RWPE1 (cell line): ENCODE measurements at regions not wholly inside any gene's neighbourhood (a gene's known extent, or its start where the extent isn't known, plus 50 kb on each side); places are given as distances from the start of the nearest gene placed in this dataset.

Experiments
- CTCF ChIA-PET: fragments of 350-600 bp; sonication (Branson Sonifier 250); formaldehyde crosslinking; extraction: SDS; loops from one replicate; lab custom pipeline; 2021; lab: Yijun Ruan, JAX
- POLR2A ChIA-PET: fragments of 400-600 bp; formaldehyde crosslinking; extraction: SDS; loops from one replicate; lab custom pipeline; 2020; ENCODE audit warnings: antibody characterized with exemption; ENCODE audit not compliant: low non-redundant PET; lab: Yijun Ruan, JAX
- DNase-seq: peaks from one replicate; pipeline ENCODE4 v3.0.0; 2012; ENCODE audit warnings: low spot score
- H3K27ac ChIP-seq: fragments of 450-650 bp; 2 replicates; pipeline ENCODE4 v1.5.1; 2017
- TF ChIP-seq, protein P1 (sequence below): fragments of 450-650 bp; conservative IDR thresholded peaks from 2 replicates; pipeline ENCODE4 v1.5.1; 2017; ENCODE audit warnings: low read depth, mild to moderate bottlenecking

GRCh38 chr4:24158031-24158430, 268.2 kb upstream of the PPARGC1A start:
- DNase-seq: no peak
- ChIA-PET CTCF (no interaction called here), POLR2A (no interaction called here)
- H3K27ac ChIP-seq: no peak overlapping the region
- TF ChIP-seq, protein P1, sequence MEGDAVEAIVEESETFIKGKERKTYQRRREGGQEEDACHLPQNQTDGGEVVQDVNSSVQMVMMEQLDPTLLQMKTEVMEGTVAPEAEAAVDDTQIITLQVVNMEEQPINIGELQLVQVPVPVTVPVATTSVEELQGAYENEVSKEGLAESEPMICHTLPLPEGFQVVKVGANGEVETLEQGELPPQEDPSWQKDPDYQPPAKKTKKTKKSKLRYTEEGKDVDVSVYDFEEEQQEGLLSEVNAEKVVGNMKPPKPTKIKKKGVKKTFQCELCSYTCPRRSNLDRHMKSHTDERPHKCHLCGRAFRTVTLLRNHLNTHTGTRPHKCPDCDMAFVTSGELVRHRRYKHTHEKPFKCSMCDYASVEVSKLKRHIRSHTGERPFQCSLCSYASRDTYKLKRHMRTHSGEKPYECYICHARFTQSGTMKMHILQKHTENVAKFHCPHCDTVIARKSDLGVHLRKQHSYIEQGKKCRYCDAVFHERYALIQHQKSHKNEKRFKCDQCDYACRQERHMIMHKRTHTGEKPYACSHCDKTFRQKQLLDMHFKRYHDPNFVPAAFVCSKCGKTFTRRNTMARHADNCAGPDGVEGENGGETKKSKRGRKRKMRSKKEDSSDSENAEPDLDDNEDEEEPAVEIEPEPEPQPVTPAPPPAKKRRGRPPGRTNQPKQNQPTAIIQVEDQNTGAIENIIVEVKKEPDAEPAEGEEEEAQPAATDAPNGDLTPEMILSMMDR: no peak

GRCh38 chr4:24150034-24150433, 260.2 kb upstream of the PPARGC1A start:
- H3K27ac ChIP-seq: no peak overlapping the region
- CTCF ChIA-PET: no interaction called here
- TF ChIP-seq, protein P1: no peak
- DNase-seq: no peak
- POLR2A ChIA-PET: no interaction called here

- TF ChIP-seq, protein P1: no peak
- CTCF ChIA-PET: no interaction called here
- no peak overlapping the region for H3K27ac ChIP-seq
- POLR2A ChIA-PET: interaction anchor here (0.6 kb wide), 1 partner anchor 10 kb away, joined by 5 read pairs; no protein-coding TSS in a partner anchor
- DNase-seq: no peak
Observed at GRCh38 chr4:24146127-24146526, 256.3 kb upstream of the PPARGC1A start.

DNA sequence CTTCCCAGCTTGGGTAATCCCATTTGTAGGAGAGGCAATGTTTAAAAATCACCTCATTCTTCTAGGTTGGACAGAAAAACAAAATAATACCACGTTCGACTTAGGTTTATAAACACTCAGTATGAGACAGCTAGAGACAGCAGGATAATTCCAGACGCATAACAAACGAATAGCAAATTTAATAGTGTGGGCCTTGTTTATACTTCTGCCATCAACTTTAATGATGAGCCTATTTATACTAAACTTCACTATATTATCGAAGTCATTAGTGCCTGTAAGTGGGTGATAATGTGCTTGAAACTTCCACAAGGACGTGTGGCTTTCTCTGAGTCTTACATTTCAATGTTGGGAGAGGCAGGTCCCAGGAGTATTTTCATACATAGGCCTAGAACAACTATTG, 255.7 kb upstream of the PPARGC1A start:
- TF ChIP-seq, protein P1: no peak
- POLR2A ChIA-PET: interaction anchor here (0.6 kb wide), 1 partner anchor 11 kb away, joined by 5 read pairs; no protein-coding TSS in a partner anchor
- CTCF ChIA-PET: no interaction called here

GRCh38 chr4:24144381-24144780, 254.5 kb upstream of the PPARGC1A start:
- POLR2A ChIA-PET: no interaction called here
- CTCF ChIA-PET: interaction anchor here (0.6 to 0.7 kb wide), 2 partner anchors 171 to 427 kb away, joined by 3 read pairs; no protein-coding TSS in a partner anchor
- H3K27ac ChIP-seq: no peak overlapping the region
- TF ChIP-seq, protein P1: no peak
- no peak for DNase-seq

More for the DNA sequence above, 255.7 kb upstream of the PPARGC1A start:
- DNase-seq: no peak
- no peak overlapping the region for H3K27ac ChIP-seq

DNA sequence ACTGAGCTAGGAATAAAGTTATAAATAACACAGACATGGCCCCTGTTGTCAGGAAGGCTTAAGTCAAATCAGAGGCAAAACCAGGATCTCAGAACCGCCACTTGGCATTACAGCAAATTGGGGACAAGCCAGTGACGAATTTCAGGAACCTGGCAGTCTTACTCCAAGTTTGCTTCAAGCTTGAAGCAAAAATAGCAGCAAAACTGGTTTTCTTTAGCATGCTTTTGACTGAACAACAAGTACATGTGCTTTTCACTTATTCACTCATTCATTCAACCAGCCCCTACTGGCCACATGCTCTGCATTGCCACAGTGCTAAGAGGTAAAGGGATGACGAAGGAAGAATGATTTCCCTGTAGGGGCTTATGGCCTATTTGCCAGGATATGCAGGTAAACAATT, 253.9 kb upstream of the PPARGC1A start:
- no peak for DNase-seq
- CTCF ChIA-PET: no interaction called here
- H3K27ac ChIP-seq: no peak overlapping the region
- TF ChIP-seq, protein P1: no peak
- POLR2A ChIA-PET: no interaction called here
